H9 (cell line): ENCODE measurements at regions not wholly inside any gene's neighbourhood (a gene's known extent, or its start where the extent isn't known, plus 50 kb on each side); places are given as distances from the start of the nearest gene placed in this dataset.

Experiments
- DNase-seq: peaks from one replicate; pipeline ENCODE4 v3.0.0-alpha.2; 2017
- H2AFZ ChIP-seq: one replicate; pipeline ENCODE4 v1.6.1; 2013; ENCODE audit warnings: mild to moderate bottlenecking, low read length, control low read depth, moderate library complexity
- H2AK5ac ChIP-seq: 2 replicates; pipeline ENCODE4 v1.6.1; 2013; ENCODE audit warnings: low read length, control low read depth, mixed read lengths; ENCODE audit not compliant: insufficient read length
- H2BK120ac ChIP-seq: one replicate; pipeline ENCODE4 v1.6.1; 2013; ENCODE audit warnings: low read depth, mild to moderate bottlenecking, low read length, control low read depth, inconsistent platforms; ENCODE audit not compliant: poor library complexity, severe bottlenecking
- H2BK12ac ChIP-seq: 2 replicates; pipeline ENCODE4 v1.6.1; 2013; ENCODE audit warnings: low read length, control low read depth, mixed read lengths, low read depth; ENCODE audit not compliant: insufficient read length
- H2BK15ac ChIP-seq: 2 replicates; pipeline ENCODE4 v1.6.1; 2013; ENCODE audit warnings: low read depth, low read length, control low read depth
- H2BK20ac ChIP-seq: one replicate; pipeline ENCODE4 v1.6.1; 2013; ENCODE audit warnings: low read depth, mild to moderate bottlenecking, low read length, control low read depth, inconsistent platforms; ENCODE audit not compliant: poor library complexity, severe bottlenecking
- H2BK5ac ChIP-seq: 2 replicates; pipeline ENCODE4 v1.6.1; 2013; ENCODE audit warnings: low read length, control low read depth, mixed read lengths; ENCODE audit not compliant: insufficient read length
- H3K14ac ChIP-seq: 2 replicates; pipeline ENCODE4 v1.6.1; 2013; ENCODE audit warnings: low read length, control low read depth; ENCODE audit not compliant: insufficient read depth
- H3K18ac ChIP-seq: 2 replicates; pipeline ENCODE4 v1.6.1; 2013; ENCODE audit warnings: low read depth, mild to moderate bottlenecking, mixed read lengths, low read length, control low read depth; ENCODE audit not compliant: insufficient read length
- H3K23ac ChIP-seq: 2 replicates; pipeline ENCODE4 v1.6.1; 2013; ENCODE audit warnings: low read length, control low read depth, mixed read lengths, low read depth; ENCODE audit not compliant: insufficient read length
- H3K23me2 ChIP-seq: 2 replicates; pipeline ENCODE4 v1.6.1; 2013; ENCODE audit warnings: low read depth, mild to moderate bottlenecking, mixed read lengths, low read length, control low read depth; ENCODE audit not compliant: insufficient read length, poor library complexity, severe bottlenecking
- H3K27ac ChIP-seq: 2 replicates; pipeline ENCODE4 v1.5.1; 2013; ENCODE audit warnings: low read length, control low read depth, mixed read lengths, low read depth; ENCODE audit not compliant: insufficient read length
- H3K27me3 ChIP-seq: 2 replicates; pipeline ENCODE4 v1.6.1; 2013; ENCODE audit warnings: low read length, control low read depth, inconsistent platforms; ENCODE audit not compliant: insufficient read depth
- H3K4ac ChIP-seq: 2 replicates; pipeline ENCODE4 v1.6.1; 2013; ENCODE audit warnings: low read depth, mild to moderate bottlenecking, control low read depth, inconsistent platforms, low read length, moderate library complexity
- H3K4me1 ChIP-seq: 2 replicates; pipeline ENCODE4 v1.6.1; 2013; ENCODE audit warnings: low read length, control low read depth, inconsistent platforms; ENCODE audit not compliant: insufficient read depth
- H3K4me2 ChIP-seq: 2 replicates; pipeline ENCODE4 v1.6.1; 2013; ENCODE audit warnings: low read length, control low read depth, mixed read lengths; ENCODE audit not compliant: insufficient read length, insufficient read depth
- H3K56ac ChIP-seq: 2 replicates; pipeline ENCODE4 v1.6.1; 2013; ENCODE audit warnings: low read depth, mild to moderate bottlenecking, mixed read lengths, low read length, control low read depth; ENCODE audit not compliant: insufficient read length
- H3K79me1 ChIP-seq: 2 replicates; pipeline ENCODE4 v1.6.1; 2013; ENCODE audit warnings: low read depth, mild to moderate bottlenecking, moderate library complexity, low read length, control low read depth, inconsistent platforms; ENCODE audit not compliant: insufficient read depth, poor library complexity, severe bottlenecking
- H3K79me2 ChIP-seq: 2 replicates; pipeline ENCODE4 v1.6.1; 2013; ENCODE audit warnings: low read length, control low read depth, inconsistent platforms; ENCODE audit not compliant: insufficient read depth
- H3K9ac ChIP-seq: 2 replicates; pipeline ENCODE4 v1.6.1; 2013; ENCODE audit warnings: low read length, control low read depth, mixed read lengths; ENCODE audit not compliant: insufficient read length; ENCODE audit errors: extremely low read depth
- H3K9me3 ChIP-seq: one replicate; pipeline ENCODE4 v1.6.1; 2013; ENCODE audit warnings: low read depth, low read length, inconsistent platforms; ENCODE audit not compliant: control insufficient read depth
- H3T11ph ChIP-seq: one replicate; pipeline ENCODE4 v1.6.1; 2013; ENCODE audit warnings: mild to moderate bottlenecking, low read length, control low read depth, inconsistent platforms
- H4K20me1 ChIP-seq: one replicate; pipeline ENCODE4 v1.6.1; 2013; ENCODE audit not compliant: control insufficient read depth, insufficient read length, insufficient read depth
- H4K5ac ChIP-seq: 2 replicates; pipeline ENCODE4 v1.6.1; 2013; ENCODE audit warnings: low read depth, mild to moderate bottlenecking, mixed read lengths, low read length, control low read depth; ENCODE audit not compliant: insufficient read length
- H4K8ac ChIP-seq: replicated peaks from 2 replicates; pipeline ENCODE4 v1.6.1; 2013; ENCODE audit warnings: low read length, control low read depth, mixed read lengths, low read depth; ENCODE audit not compliant: insufficient read length
- H4K91ac ChIP-seq: 2 replicates; pipeline ENCODE4 v1.6.1; 2013; ENCODE audit warnings: low read depth, mild to moderate bottlenecking, moderate library complexity, mixed read lengths, low read length, control low read depth; ENCODE audit not compliant: insufficient read length
- H3K27ac Mint-ChIP-seq, 3 experiments: 2 replicates in 2 of 3; 3 replicates in 1 of 3; pipeline ENCODE4 v1.8.0; 2020 to 2021; ENCODE audit warnings: mixed read lengths in 3 of 3, mild to moderate bottlenecking in 1 of 3, moderate library complexity in 1 of 3
- H3K27me3 Mint-ChIP-seq: 2 replicates; pipeline ENCODE4 v1.8.0; 2021; ENCODE audit warnings: low read depth, mild to moderate bottlenecking, moderate library complexity, mixed read lengths
- H3K36me3 Mint-ChIP-seq, 3 experiments: 2 replicates in 2 of 3; 3 replicates in 1 of 3; pipeline ENCODE4 v1.8.0; 2020 to 2021; ENCODE audit warnings: low read depth in 3 of 3, mixed read lengths in 3 of 3; ENCODE audit not compliant: insufficient read depth in 1 of 3
- H3K4me1 Mint-ChIP-seq, 2 experiments: 2 replicates each; pipeline ENCODE4 v1.8.0; 2020; ENCODE audit warnings: mixed read lengths in 2 of 2
- H3K4me3 Mint-ChIP-seq, 2 experiments: 2 replicates in 1 of 2; 3 replicates in 1 of 2; pipeline ENCODE4 v1.8.0; 2020 to 2021; ENCODE audit warnings: mild to moderate bottlenecking in 2 of 2, mixed read lengths in 2 of 2, moderate library complexity in 1 of 2
- H3K9me3 Mint-ChIP-seq, 2 experiments: 2 replicates in 1 of 2; 3 replicates in 1 of 2; pipeline ENCODE4 v1.8.0; 2020; ENCODE audit warnings: mild to moderate bottlenecking in 2 of 2, mixed read lengths in 2 of 2, moderate library complexity in 1 of 2
- CTCF ChIP-seq: fragments of 200-600 bp; sonication (generic); conservative IDR thresholded peaks from 3 replicates; pipeline ENCODE4 v1.8.0; 2021; ENCODE audit warnings: antibody characterized with exemption, mild to moderate bottlenecking
- WGBS: extraction: QIAGEN DNeasy Blood & Tissue Kit; methylation state at CpG from one replicate; pipeline ENCODE4 v1.1.7; 2013; ENCODE audit warnings: missing lambda C conversion rate, low lambda C conversion rate, mixed read lengths; ENCODE audit not compliant: insufficient read length; ENCODE audit errors: extremely low coverage; 5-methylcytosine and 5-hydroxymethylcytosine counted together

DNA sequence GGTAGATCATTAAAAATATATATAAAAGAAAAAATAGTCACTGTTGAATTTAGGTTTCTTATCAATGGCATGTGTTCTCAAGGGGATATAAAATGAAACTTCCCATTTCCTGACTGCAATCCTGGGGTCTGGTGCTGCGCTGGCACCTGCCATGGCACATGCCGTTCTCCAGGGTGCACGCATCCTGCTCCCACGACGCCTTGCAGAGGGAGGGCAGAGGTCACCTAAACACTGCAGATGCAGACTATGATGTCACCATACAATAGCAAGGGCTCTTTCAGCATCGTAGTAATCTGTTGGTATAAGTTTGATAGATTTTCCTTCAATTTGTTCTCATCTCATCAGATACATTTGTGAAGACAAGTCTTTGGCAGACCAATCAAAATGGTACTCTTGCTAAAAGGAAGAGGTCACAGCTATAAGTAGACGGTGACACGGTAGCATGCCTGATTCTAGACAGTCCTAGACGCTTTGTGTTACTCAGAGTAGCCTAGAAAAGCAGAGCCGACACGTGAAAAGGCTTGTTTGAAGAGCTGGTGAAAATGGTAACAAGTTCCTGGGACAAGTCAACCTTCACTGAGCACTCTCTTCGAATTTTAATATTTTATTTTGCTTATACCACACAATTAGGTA lies 761.4 kb downstream of the DCDC2C start:
- Histone ChIP-seq H3K23me2 (no peaks in the 10 kb centered on the region), H2BK120ac (no peak overlapping the region), H2AK5ac (no peak overlapping the region), H3K9me3 (no peaks in the 10 kb centered on the region), H3K23ac (no peak overlapping the region), H3K4me2 (no peak overlapping the region), H3K4ac (no peak overlapping the region), H2BK5ac (no peak overlapping the region), H3K4me1 (no peaks in the 10 kb centered on the region), H4K91ac (no peak overlapping the region), H2BK20ac (no peak overlapping the region), H3K79me1 (no peaks in the 10 kb centered on the region), H2BK15ac (no peak overlapping the region), H4K5ac (no peak overlapping the region), H4K20me1 (no peaks in the 10 kb centered on the region), H2AFZ (no peak overlapping the region), H2BK12ac (no peak overlapping the region), H3K56ac (no peak overlapping the region), H3K9ac (no peak overlapping the region), H3K27ac (no peak overlapping the region), H3K14ac (no peak overlapping the region), H3K27me3 (0 out of 2 replicates have a peak, but pooled peaks cover 2% of the 10 kb centered on the region), H3T11ph (no peak overlapping the region), H4K8ac (no peak overlapping the region), H3K79me2 (no peaks in the 10 kb centered on the region), H3K18ac (no peak overlapping the region)
- Mint-ChIP-seq H3K9me3 (no peaks in the 10 kb centered on the region; a peak in 2 of 5 replicates), H3K27me3 (0 out of 2 replicates have a peak, but pooled peaks cover 2% of the 10 kb centered on the region), H3K4me1 (peaks cover 0 to 8% of the 10 kb centered on the region in 2 experiments; a peak in 2 of 4 replicates), H3K4me3 (no peak overlapping the region), H3K36me3 (no peaks in the 10 kb centered on the region), H3K27ac (no peak overlapping the region)
- no peak for DNase-seq
- no CpG with 5 or more reads among the region's 12 CpGs for WGBS
- no peak for TF ChIP-seq CTCF
